ENCODE measurements at regions not wholly inside any gene's neighbourhood (a gene's known extent, or its start where the extent isn't known, plus 50 kb on each side); places are given as distances from the start of the nearest gene placed in this dataset.

DNA sequence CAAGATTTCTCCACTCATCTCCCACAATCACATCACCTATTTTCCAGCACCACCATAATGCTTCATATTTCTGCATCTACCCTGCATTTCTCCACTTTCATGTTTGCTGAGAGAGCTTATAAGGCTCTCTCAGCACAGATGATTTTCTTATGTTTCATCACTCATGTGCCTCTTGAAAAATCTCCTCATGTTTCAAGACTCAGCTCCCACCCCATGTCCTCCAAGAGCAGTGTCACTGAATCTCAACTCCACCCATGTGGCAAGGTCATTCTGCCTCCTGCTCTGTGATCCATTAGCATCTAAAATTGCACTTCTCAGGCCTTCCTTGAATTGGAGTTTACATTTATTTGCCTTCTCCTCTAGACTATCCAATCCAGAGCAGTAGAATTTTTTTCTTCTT, 178.7 kb upstream of the IRAK1BP1 start:
- Histone ChIP-seq H3K27ac (ENCODE audit: extremely low read depth, low read depth, low read length) (no peak overlapping the region), H3K79me2 (ENCODE audit: control insufficient read depth, insufficient read depth, low read length) (no peaks in the 10 kb centered on the region), H3K27me3 (ENCODE audit: control insufficient read depth in 2 of 2, insufficient read depth in 2 of 2, low read length in 2 of 2) (no peaks in the 10 kb centered on the region), H3K4me3 (no peak overlapping the region), H2AFZ (ENCODE audit: low read depth, low read length) (no peak overlapping the region), H3K4me2 (ENCODE audit: insufficient read depth, low read length) (no peak overlapping the region), H3K4me1 (replicated peaks in 1 of 2; ENCODE audit: control insufficient read depth in 2 of 2, insufficient read depth in 2 of 2, low read length in 2 of 2) (no peaks in the 10 kb centered on the region), H3K9ac (ENCODE audit: insufficient read depth in 1 of 2, low read depth in 2 of 2, low read length in 2 of 2) (no peak overlapping the region), H3K36me3 (ENCODE audit: control insufficient read depth, insufficient read depth, low read length) (no peaks in the 10 kb centered on the region), H3K9me3 (replicated peaks; ENCODE audit: control insufficient read depth, insufficient read depth, low read depth, low read length) (no peaks in the 10 kb centered on the region), H3K9me1 (ENCODE audit: control insufficient read depth, insufficient read depth, low read length) (no peaks in the 10 kb centered on the region), H4K20me1 (replicated peaks; ENCODE audit: control insufficient read depth, insufficient read depth, low read length) (no peaks in the 10 kb centered on the region)
- DNase-seq (ENCODE audit: extremely low read depth in 1 of 4, low spot score in 3 of 4) (no peak), FAIRE-seq (no peak), ATAC-seq (no peak)
- intact Hi-C loops (cut with micrococcal nuclease), result no loop called here
- in situ Hi-C loops (cut with MboI), result no loop called here
- CTCF ChIA-PET (ENCODE audit: low intra/inter-chr PET ratio), result no interaction called here
- POLR2A ChIA-PET, result no interaction called here
- BruUV-seq (replicated peaks), result no TSS peak
- TF ChIP-seq FOXK1 (CRISPR knock-in tag; IDR thresholded peaks at IDR 0.05; ENCODE audit: borderline replicate concordance) (no peak), ZKSCAN3 (CRISPR knock-in tag; IDR thresholded peaks at IDR 0.05) (no peak), GTF2A2 (tag; IDR thresholded peaks at IDR 0.05) (no peak), ZFP1 (CRISPR knock-in tag; IDR thresholded peaks at IDR 0.05) (no peak)

DNA sequence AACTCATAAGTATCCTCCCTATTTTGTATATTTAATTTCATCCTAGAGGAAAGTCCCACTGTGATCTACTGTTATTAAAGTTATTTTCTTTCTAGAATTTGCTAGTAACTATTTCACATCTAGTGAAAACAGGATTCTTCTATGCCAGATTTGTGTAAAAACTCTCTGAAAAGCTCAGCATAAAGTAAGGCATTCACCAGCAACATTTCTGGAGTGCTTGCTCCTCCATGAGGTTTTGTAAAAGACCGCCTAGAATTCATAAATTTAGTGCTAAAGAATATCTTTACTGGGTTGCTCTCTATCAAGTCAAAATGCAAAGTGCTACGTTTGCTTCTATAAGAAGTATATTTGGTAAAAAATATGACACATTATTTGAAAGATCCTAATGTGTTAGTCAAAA, 173.5 kb upstream of the IRAK1BP1 start:
- no peaks in the 10 kb centered on the region for H3K9me1 ChIP-seq (ENCODE audit: control insufficient read depth, insufficient read depth, low read length)
- H3K27ac ChIP-seq (ENCODE audit: extremely low read depth, low read depth, low read length), result no peak overlapping the region
- no peak overlapping the region for H3K4me3 ChIP-seq
- H3K27me3 ChIP-seq (ENCODE audit: control insufficient read depth in 2 of 2, insufficient read depth in 2 of 2, low read length in 2 of 2), result no peaks in the 10 kb centered on the region
- no peaks in the 10 kb centered on the region for H3K4me1 ChIP-seq (replicated peaks in 1 of 2; ENCODE audit: control insufficient read depth in 2 of 2, insufficient read depth in 2 of 2, low read length in 2 of 2)
- no peaks in the 10 kb centered on the region for H3K79me2 ChIP-seq (ENCODE audit: control insufficient read depth, insufficient read depth, low read length)
- ChIA-PET POLR2A (no interaction called here), CTCF (ENCODE audit: low intra/inter-chr PET ratio) (no interaction called here)
- in situ Hi-C loops (cut with MboI), result no loop called here
- H2AFZ ChIP-seq (ENCODE audit: low read depth, low read length), result no peak overlapping the region
- 0% methylated on average over 2 of the region's 2 CpGs for WGBS (ENCODE audit: insufficient coverage, low coverage, missing lambda C conversion rate)
- H3K9ac ChIP-seq (ENCODE audit: insufficient read depth in 1 of 2, low read depth in 2 of 2, low read length in 2 of 2), result no peak overlapping the region
- intact Hi-C loops (cut with micrococcal nuclease), result no loop called here
- H3K9me3 ChIP-seq (replicated peaks; ENCODE audit: control insufficient read depth, insufficient read depth, low read depth, low read length), result no peaks in the 10 kb centered on the region
- no TSS peak for BruUV-seq (replicated peaks)
- FAIRE-seq, result no peak
- H3K4me2 ChIP-seq (ENCODE audit: insufficient read depth, low read length), result no peak overlapping the region
- DNase-seq (ENCODE audit: extremely low read depth in 1 of 4, low spot score in 3 of 4), result no peak
- no peaks in the 10 kb centered on the region for H4K20me1 ChIP-seq (replicated peaks; ENCODE audit: control insufficient read depth, insufficient read depth, low read length)
- H3K36me3 ChIP-seq (ENCODE audit: control insufficient read depth, insufficient read depth, low read length), result no peaks in the 10 kb centered on the region
- no peak for ATAC-seq
- TF ChIP-seq MEIS2 (IDR thresholded peaks at IDR 0.05; ENCODE audit: partially characterized antibody) (no peak), CBX1 (IDR thresholded peaks at IDR 0.05; ENCODE audit: low read depth) (no peak), ZNF75A (CRISPR knock-in tag; IDR thresholded peaks at IDR 0.05) (no peak), IFI16 (CRISPR knock-in tag; IDR thresholded peaks at IDR 0.05) (no peak), ZNF436 (CRISPR knock-in tag; IDR thresholded peaks at IDR 0.05) (no peak), ELF1 (tag; IDR thresholded peaks at IDR 0.05) (no peak), MCM7 (IDR thresholded peaks at IDR 0.05) (no peak), HNRNPK (IDR thresholded peaks at IDR 0.05; ENCODE audit: low read depth, low read length, poor library complexity, severe bottlenecking) (no peak)
- TF ChIP-seq, protein P1, sequence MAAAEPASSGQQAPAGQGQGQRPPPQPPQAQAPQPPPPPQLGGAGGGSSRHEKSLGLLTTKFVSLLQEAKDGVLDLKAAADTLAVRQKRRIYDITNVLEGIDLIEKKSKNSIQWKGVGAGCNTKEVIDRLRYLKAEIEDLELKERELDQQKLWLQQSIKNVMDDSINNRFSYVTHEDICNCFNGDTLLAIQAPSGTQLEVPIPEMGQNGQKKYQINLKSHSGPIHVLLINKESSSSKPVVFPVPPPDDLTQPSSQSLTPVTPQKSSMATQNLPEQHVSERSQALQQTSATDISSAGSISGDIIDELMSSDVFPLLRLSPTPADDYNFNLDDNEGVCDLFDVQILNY (CRISPR knock-in tag; IDR thresholded peaks at IDR 0.05), result no peak
- TF ChIP-seq, protein P2, sequence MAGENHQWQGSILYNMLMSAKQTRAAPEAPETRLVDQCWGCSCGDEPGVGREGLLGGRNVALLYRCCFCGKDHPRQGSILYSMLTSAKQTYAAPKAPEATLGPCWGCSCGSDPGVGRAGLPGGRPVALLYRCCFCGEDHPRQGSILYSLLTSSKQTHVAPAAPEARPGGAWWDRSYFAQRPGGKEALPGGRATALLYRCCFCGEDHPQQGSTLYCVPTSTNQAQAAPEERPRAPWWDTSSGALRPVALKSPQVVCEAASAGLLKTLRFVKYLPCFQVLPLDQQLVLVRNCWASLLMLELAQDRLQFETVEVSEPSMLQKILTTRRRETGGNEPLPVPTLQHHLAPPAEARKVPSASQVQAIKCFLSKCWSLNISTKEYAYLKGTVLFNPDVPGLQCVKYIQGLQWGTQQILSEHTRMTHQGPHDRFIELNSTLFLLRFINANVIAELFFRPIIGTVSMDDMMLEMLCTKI (IDR thresholded peaks at IDR 0.05; ENCODE audit: partially characterized antibody), result no peak
- TF ChIP-seq, protein P3, sequence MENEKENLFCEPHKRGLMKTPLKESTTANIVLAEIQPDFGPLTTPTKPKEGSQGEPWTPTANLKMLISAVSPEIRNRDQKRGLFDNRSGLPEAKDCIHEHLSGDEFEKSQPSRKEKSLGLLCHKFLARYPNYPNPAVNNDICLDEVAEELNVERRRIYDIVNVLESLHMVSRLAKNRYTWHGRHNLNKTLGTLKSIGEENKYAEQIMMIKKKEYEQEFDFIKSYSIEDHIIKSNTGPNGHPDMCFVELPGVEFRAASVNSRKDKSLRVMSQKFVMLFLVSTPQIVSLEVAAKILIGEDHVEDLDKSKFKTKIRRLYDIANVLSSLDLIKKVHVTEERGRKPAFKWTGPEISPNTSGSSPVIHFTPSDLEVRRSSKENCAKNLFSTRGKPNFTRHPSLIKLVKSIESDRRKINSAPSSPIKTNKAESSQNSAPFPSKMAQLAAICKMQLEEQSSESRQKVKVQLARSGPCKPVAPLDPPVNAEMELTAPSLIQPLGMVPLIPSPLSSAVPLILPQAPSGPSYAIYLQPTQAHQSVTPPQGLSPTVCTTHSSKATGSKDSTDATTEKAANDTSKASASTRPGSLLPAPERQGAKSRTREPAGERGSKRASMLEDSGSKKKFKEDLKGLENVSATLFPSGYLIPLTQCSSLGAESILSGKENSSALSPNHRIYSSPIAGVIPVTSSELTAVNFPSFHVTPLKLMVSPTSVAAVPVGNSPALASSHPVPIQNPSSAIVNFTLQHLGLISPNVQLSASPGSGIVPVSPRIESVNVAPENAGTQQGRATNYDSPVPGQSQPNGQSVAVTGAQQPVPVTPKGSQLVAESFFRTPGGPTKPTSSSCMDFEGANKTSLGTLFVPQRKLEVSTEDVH (IDR thresholded peaks at IDR 0.05; ENCODE audit: low read depth, partially characterized antibody), result no peak

All from K562 (cell line).